Esophagus squamous epithelium (tissue), 5 donors: ENCODE measurements at regions not wholly inside any gene's neighbourhood (a gene's known extent, or its start where the extent isn't known, plus 50 kb on each side); places are given as distances from the start of the nearest gene placed in this dataset.

Experiments
- DNase-seq: peaks from one replicate; lab custom pipeline; 2025; lab: John Stamatoyannopoulos, UW
- H3K27ac ChIP-seq, 4 donors: fragments of 200-600 bp; sonication (generic); one replicate each; pipeline ENCODE4 v1.5.1; 2016 to 2019; ENCODE audit warnings: mild to moderate bottlenecking in 1 of 4
- H3K27me3 ChIP-seq, 4 donors: fragments of 200-600 bp; sonication (generic); 1 replicate in 3 of 4; 2 replicates in 1 of 4; pipeline versions ENCODE4 v1.5.1 to v1.6.0; 2017 to 2021; ENCODE audit warnings: antibody characterized with exemption in 1 of 4
- H3K36me3 ChIP-seq, 3 donors: fragments of 200-600 bp; sonication (generic); one replicate each; pipeline ENCODE4 v1.5.1; 2016 to 2019
- H3K4me1 ChIP-seq, 3 donors: fragments of 200-600 bp; sonication (generic); one replicate each; pipeline ENCODE4 v1.5.1; 2017 to 2019
- H3K4me3 ChIP-seq, 4 donors: fragments of 200-600 bp; sonication (generic); 1 replicate in 3 of 4; 2 replicates in 1 of 4; pipeline ENCODE4 v1.5.1; 2016 to 2019; ENCODE audit warnings: mild to moderate bottlenecking in 2 of 4, moderate library complexity in 1 of 4
- H3K9me3 ChIP-seq, 3 donors: fragments of 200-600 bp; sonication (generic); one replicate each; pipeline ENCODE4 v1.5.1; 2016 to 2019
- POLR2A ChIP-seq, 4 donors: fragments of 450-650 bp; IDR thresholded peaks; one replicate each; pipeline ENCODE4 v1.6.1; 2017; ENCODE audit warnings: antibody characterized with exemption in 4 of 4, mild to moderate bottlenecking in 4 of 4, moderate library complexity in 3 of 4
- WGBS, 2 donors: methylation state at CpG; one replicate each; pipeline ENCODE4 v1.1.5; 2018; 5-methylcytosine and 5-hydroxymethylcytosine counted together
- intact Hi-C: fragments of 100-400 bp; cut with DNase I; formaldehyde crosslinking; loops from one replicate; pipeline ENCODE4 v1.15.0; 2022
- TF ChIP-seq, protein P1 (sequence below), 6 experiments: fragments of 450-650 bp in 4 of 6; fragments of 200-600 bp in 2 of 6; sonication (generic) in 2 of 6; IDR thresholded peaks; one replicate each; pipeline ENCODE4 v1.5.1; 2016 to 2019; ENCODE audit warnings: antibody characterized with exemption in 6 of 6, mild to moderate bottlenecking in 4 of 6, moderate library complexity in 4 of 6
- donor health status: DM: yes; HTN: yes; CAD: no.

DNA sequence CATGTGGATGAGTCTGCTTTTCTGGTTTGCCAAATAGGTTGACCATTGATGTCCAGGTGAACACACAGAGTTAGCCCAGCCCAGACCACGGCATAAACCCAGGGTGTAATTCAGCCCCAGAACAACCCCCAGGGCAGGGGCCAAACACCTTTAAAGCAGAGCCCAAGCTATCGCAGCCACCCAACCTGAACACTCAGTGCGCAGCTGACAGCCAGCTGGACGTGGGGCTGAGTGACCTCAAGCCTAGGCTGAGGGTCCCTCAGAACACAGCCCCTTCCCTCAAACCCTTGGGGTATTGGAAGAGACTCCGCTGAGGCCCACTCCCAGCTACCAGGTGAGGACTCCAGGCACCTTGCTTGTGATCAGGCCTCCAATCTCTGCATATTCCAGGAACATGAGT, 161.5 kb upstream of the NECTIN1 start:
- intact Hi-C loops = no loop called here
- TF ChIP-seq, protein P1, sequence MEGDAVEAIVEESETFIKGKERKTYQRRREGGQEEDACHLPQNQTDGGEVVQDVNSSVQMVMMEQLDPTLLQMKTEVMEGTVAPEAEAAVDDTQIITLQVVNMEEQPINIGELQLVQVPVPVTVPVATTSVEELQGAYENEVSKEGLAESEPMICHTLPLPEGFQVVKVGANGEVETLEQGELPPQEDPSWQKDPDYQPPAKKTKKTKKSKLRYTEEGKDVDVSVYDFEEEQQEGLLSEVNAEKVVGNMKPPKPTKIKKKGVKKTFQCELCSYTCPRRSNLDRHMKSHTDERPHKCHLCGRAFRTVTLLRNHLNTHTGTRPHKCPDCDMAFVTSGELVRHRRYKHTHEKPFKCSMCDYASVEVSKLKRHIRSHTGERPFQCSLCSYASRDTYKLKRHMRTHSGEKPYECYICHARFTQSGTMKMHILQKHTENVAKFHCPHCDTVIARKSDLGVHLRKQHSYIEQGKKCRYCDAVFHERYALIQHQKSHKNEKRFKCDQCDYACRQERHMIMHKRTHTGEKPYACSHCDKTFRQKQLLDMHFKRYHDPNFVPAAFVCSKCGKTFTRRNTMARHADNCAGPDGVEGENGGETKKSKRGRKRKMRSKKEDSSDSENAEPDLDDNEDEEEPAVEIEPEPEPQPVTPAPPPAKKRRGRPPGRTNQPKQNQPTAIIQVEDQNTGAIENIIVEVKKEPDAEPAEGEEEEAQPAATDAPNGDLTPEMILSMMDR (IDR thresholded peaks at IDR 0.05) = no peak
- TF ChIP-seq POLR2A (IDR thresholded peaks at IDR 0.05) = no peak
- peaks cover 0 to 69% (median 0%) of the 10 kb centered on the region in 4 donors for H3K27me3 ChIP-seq
- 86% methylated on average over 1 of the region's 5 CpGs; no CpG with 5 or more reads in 1 of the 2 donors for WGBS, 2 donors
- H3K27ac ChIP-seq = no peak overlapping the region
- H3K9me3 ChIP-seq = no peaks in the 10 kb centered on the region
- peaks cover 0 to 13% (median 0%) of the 10 kb centered on the region in 3 donors for H3K4me1 ChIP-seq
- DNase-seq = no peak
- no peak overlapping the region for H3K4me3 ChIP-seq
- H3K36me3 ChIP-seq = no peaks in the 10 kb centered on the region

DNA sequence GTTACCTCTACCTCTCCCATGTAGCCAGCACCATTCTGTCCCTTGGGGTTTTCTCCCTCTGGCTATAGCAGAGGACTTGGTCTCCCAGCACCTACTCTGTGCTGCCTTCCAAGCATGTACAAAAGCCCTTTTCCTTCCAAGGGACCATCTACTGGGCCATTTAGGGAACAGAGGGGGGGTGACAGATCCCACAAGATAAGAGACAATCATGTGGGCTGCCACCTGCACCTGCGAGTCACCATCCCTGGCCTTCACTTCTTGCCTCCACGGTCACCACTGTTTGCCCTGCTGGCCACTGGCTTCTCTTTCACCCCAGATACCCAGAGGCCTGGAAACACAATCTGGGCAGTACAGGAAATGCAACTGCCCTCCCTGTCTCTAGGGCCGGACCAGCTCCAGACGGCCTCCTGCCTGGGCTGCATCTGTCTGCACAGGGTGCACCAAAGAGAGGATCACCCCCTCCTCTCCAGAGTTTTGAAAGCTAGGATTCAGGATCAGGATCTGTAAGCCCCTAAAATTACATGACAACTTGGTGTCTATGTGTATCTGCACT, 160.8 kb upstream of the NECTIN1 start:
- no peaks in the 10 kb centered on the region for H3K36me3 ChIP-seq
- WGBS, 2 donors = 83% methylated on average over 2 of the region's 4 CpGs
- TF ChIP-seq, protein P1 (IDR thresholded peaks at IDR 0.05) = no peak
- TF ChIP-seq POLR2A (IDR thresholded peaks at IDR 0.05) = no peak
- H3K4me3 ChIP-seq = no peak overlapping the region
- DNase-seq = no peak
- H3K4me1 ChIP-seq = peaks cover 0 to 13% (median 0%) of the 10 kb centered on the region in 3 donors
- no peaks in the 10 kb centered on the region for H3K9me3 ChIP-seq
- no peak overlapping the region for H3K27ac ChIP-seq
- intact Hi-C loops = no loop called here
- H3K27me3 ChIP-seq = peaks cover 0 to 74% (median 0%) of the 10 kb centered on the region in 4 donors

DNA sequence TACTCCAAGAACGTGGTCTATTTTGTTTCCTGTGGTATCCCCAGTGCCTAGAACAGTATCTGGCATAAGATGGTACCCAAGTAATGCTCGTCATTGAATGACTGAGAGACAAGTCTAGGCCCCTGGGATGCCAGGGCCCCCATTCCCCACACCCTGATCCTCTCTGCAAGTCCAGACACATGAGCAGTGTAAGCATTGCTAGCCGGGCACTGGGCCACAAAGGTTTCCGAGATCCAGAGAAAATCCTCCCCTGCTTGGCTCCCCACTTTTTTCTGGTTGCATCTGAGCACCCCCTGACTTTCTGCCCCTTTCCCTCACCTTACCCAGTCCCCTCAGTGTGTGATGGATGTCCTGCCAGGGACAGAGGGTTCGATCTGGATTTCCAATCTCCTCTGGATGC, 160.1 kb upstream of the NECTIN1 start:
- H3K27me3 ChIP-seq = peaks cover 0 to 81% (median 0%) of the 10 kb centered on the region in 4 donors
- WGBS, 2 donors = 56 to 61% methylated on average over 4 to 5 of the region's 5 CpGs
- H3K4me3 ChIP-seq = no peak overlapping the region
- H3K27ac ChIP-seq = no peak overlapping the region
- no peak for TF ChIP-seq POLR2A (IDR thresholded peaks at IDR 0.05)
- TF ChIP-seq, protein P1 (IDR thresholded peaks at IDR 0.05) = no peak
- H3K4me1 ChIP-seq = peaks cover 0 to 13% (median 0%) of the 10 kb centered on the region in 3 donors
- H3K36me3 ChIP-seq = no peaks in the 10 kb centered on the region
- intact Hi-C loops = no loop called here
- no peaks in the 10 kb centered on the region for H3K9me3 ChIP-seq
- no peak for DNase-seq

DNA sequence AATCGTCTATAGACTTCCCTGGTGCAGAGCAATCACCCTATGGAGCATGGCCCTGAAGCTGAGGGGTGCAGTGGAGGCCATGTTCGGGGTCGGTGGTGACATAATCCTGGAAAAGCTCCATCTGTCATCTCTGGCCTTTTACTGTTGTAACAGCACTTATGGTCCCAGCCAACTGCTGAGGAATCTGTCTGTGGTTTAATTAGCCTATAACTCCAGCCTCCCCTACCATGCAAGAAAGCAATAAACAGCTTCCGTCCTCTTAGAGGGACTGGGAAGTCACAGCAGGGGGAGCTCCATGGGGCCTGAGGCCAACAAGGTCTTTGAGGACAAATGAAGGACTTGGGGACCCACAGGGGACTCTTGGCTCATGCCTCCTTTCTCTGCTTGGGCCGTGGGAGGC, 159.1 kb upstream of the NECTIN1 start:
- Histone ChIP-seq H3K4me1 (peaks cover 0 to 13% (median 0%) of the 10 kb centered on the region in 3 donors), H3K27ac (no peak overlapping the region), H3K4me3 (no peak overlapping the region), H3K36me3 (no peaks in the 10 kb centered on the region), H3K9me3 (no peaks in the 10 kb centered on the region), H3K27me3 (peaks cover 0 to 82% (median 0%) of the 10 kb centered on the region in 4 donors)
- WGBS, 2 donors = 47 to 68% methylated on average over 3 to 5 of the region's 5 CpGs
- intact Hi-C loops = no loop called here
- DNase-seq = no peak
- TF ChIP-seq, protein P1 (IDR thresholded peaks at IDR 0.05) = no peak
- no peak for TF ChIP-seq POLR2A (IDR thresholded peaks at IDR 0.05)

DNA sequence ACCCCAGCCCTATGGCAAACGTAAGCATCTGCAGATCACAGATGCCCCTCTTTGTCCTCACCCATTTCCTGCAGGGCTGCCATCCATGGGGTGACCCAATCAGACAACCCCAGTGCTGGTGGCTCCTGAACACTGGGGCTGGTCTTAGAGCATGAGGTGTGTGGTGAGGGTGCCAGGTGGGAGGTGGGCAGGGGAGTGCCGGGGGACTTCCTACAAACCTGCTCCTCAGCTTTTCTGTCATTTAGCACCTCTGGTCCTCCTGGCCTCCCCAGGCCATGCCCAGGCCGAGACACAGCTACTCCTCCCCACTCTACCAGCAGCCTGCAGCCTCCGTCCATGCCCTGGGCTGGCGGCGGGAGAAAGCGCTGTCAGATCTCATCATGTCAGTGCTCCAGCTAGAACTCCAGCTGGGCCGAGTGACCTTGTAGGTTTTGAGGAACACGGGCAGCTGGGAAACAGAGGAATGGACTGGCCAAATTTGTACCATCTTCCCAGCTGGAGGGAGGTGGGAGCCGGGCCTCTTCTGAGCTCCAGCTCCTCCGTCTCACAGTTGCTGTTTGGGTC, 157.7 kb upstream of the NECTIN1 start:
- intact Hi-C loops = no loop called here
- Histone ChIP-seq H3K36me3 (no peaks in the 10 kb centered on the region), H3K9me3 (no peaks in the 10 kb centered on the region), H3K27ac (no peak overlapping the region), H3K27me3 (peaks cover 0 to 68% (median 0%) of the 10 kb centered on the region in 4 donors), H3K4me3 (no peak overlapping the region), H3K4me1 (peaks cover 0 to 18% (median 0%) of the 10 kb centered on the region in 3 donors)
- no peak for TF ChIP-seq POLR2A (IDR thresholded peaks at IDR 0.05)
- TF ChIP-seq, protein P1 (IDR thresholded peaks at IDR 0.05) = no peak
- WGBS, 2 donors = 77 to 83% methylated on average over 8 to 11 of the region's 11 CpGs
- DNase-seq = no peak
